ENCODE measurements at regions not wholly inside any gene's neighbourhood (a gene's known extent, or its start where the extent isn't known, plus 50 kb on each side); places are given as distances from the start of the nearest gene placed in this dataset.
"Not testable (repeated sequence)": the region's sequence is repeated elsewhere in the genome, so short reads cannot be mapped to it uniquely, and the experiment has no call there.

DNA sequence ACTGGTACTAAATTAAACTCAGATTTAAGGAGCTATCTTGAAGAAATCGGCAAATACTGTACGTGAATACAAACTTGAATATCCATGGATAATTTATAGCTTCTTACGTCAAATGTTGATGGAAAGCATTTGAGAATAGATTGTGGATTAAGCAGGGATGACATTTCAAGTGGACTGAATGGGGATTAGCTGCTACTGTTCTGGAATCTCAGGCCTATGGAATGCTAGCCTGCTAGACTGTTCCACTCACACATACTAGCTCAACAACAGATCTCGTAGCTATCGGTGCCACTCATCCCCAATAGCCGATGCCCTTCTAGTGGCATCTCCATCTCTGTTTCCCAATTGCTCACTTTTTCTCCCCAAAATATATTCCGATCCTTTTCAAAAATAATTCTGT lies 62.0 kb upstream of the USP25 start:
- Histone ChIP-seq H3K4me2 (ENCODE audit: insufficient read depth, low read length) (no peak overlapping the region), H2AFZ (ENCODE audit: low read depth, low read length) (no peak overlapping the region), H3K9me3 (ENCODE audit: insufficient read depth, low read length, severe bottlenecking) (no peaks in the 10 kb centered on the region), H3K27me3 (ENCODE audit: insufficient read depth, low read length, poor library complexity) (no peaks in the 10 kb centered on the region), H3K9ac (ENCODE audit: low read depth, low read length) (no peak overlapping the region), H4K20me1 (ENCODE audit: insufficient read depth, low read length) (no peaks in the 10 kb centered on the region), H3K4me3 (ENCODE audit: low read depth in 1 of 2, low read length in 2 of 2) (no peak overlapping the region), H3K4me1 (ENCODE audit: insufficient read depth, low read length) (no peaks in the 10 kb centered on the region), H3K36me3 (ENCODE audit: insufficient read depth, low read length) (no peaks in the 10 kb centered on the region), H3K79me2 (ENCODE audit: insufficient read depth, low read length) (no peaks in the 10 kb centered on the region), H3K27ac (ENCODE audit: low read length) (no peak overlapping the region)
- DNase-seq (no peak), ATAC-seq (ENCODE audit: insufficient read depth, low read depth) (no peak)
- TF ChIP-seq, protein P1, sequence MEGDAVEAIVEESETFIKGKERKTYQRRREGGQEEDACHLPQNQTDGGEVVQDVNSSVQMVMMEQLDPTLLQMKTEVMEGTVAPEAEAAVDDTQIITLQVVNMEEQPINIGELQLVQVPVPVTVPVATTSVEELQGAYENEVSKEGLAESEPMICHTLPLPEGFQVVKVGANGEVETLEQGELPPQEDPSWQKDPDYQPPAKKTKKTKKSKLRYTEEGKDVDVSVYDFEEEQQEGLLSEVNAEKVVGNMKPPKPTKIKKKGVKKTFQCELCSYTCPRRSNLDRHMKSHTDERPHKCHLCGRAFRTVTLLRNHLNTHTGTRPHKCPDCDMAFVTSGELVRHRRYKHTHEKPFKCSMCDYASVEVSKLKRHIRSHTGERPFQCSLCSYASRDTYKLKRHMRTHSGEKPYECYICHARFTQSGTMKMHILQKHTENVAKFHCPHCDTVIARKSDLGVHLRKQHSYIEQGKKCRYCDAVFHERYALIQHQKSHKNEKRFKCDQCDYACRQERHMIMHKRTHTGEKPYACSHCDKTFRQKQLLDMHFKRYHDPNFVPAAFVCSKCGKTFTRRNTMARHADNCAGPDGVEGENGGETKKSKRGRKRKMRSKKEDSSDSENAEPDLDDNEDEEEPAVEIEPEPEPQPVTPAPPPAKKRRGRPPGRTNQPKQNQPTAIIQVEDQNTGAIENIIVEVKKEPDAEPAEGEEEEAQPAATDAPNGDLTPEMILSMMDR (IDR thresholded peaks at IDR 0.05; ENCODE audit: borderline replicate concordance, extremely low read depth, low read length, poor library complexity, severe bottlenecking): no peak
- no peak for TF ChIP-seq EZH2 (IDR thresholded peaks at IDR 0.05; ENCODE audit: borderline replicate concordance, low read depth, low read length, severe bottlenecking)

DNA sequence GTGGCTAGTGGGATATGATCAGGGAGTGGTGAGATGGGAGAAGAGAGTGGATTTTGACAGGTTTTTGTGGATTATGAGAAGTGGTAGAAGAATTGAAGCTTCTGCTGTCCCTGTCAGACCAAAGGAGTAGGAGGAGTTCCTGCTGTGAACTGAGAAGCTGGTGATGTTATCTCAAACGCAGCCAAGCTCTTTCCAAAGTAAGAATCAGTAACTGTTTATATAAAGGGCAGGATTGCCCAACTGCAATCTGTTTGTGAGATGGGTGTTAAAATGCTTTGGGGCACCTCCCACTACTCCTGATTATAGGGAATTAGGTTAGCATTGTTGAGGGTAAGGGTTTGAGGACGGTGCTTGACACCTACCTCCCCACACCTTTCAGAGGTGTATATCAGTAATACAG lies 60.5 kb upstream of the USP25 start:
- Histone ChIP-seq H2AFZ (ENCODE audit: low read depth, low read length) (no peak overlapping the region), H3K79me2 (ENCODE audit: insufficient read depth, low read length) (no peaks in the 10 kb centered on the region), H4K20me1 (ENCODE audit: insufficient read depth, low read length) (no peaks in the 10 kb centered on the region), H3K36me3 (ENCODE audit: insufficient read depth, low read length) (no peaks in the 10 kb centered on the region), H3K4me2 (ENCODE audit: insufficient read depth, low read length) (no peak overlapping the region), H3K9ac (ENCODE audit: low read depth, low read length) (no peak overlapping the region), H3K27ac (ENCODE audit: low read length) (no peak overlapping the region), H3K4me1 (ENCODE audit: insufficient read depth, low read length) (no peaks in the 10 kb centered on the region), H3K9me3 (ENCODE audit: insufficient read depth, low read length, severe bottlenecking) (no peaks in the 10 kb centered on the region), H3K4me3 (ENCODE audit: low read depth in 1 of 2, low read length in 2 of 2) (no peak overlapping the region), H3K27me3 (ENCODE audit: insufficient read depth, low read length, poor library complexity) (no peaks in the 10 kb centered on the region)
- DNase-seq (no peak), ATAC-seq (ENCODE audit: insufficient read depth, low read depth) (no peak)
- TF ChIP-seq EZH2 (IDR thresholded peaks at IDR 0.05; ENCODE audit: borderline replicate concordance, low read depth, low read length, severe bottlenecking): no peak
- TF ChIP-seq, protein P1 (IDR thresholded peaks at IDR 0.05; ENCODE audit: borderline replicate concordance, extremely low read depth, low read length, poor library complexity, severe bottlenecking): no peak

DNA sequence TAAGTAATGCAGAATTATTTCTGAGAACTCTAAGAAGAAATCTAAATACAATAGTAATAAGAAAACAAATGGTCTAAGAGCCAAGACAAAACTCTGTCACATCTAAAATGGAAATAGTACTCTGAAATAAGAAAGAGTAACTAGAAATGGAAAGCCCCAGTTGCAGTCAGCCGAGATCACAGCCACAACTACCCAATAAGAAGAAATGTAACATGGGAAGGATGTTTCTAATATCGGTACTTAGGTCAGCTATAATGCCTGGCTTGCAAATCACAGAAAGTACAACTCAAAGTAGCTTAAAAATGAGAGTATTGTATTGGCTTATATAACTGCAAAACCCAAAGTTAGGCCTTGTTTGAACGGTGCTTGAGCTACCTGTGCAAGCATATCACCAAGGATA lies 58.6 kb upstream of the USP25 start:
- Histone ChIP-seq H3K4me3 (ENCODE audit: low read depth in 1 of 2, low read length in 2 of 2) (no peak overlapping the region), H3K9me3 (ENCODE audit: insufficient read depth, low read length, severe bottlenecking) (no peaks in the 10 kb centered on the region), H3K36me3 (ENCODE audit: insufficient read depth, low read length) (no peaks in the 10 kb centered on the region), H3K4me1 (ENCODE audit: insufficient read depth, low read length) (no peaks in the 10 kb centered on the region), H3K27ac (ENCODE audit: low read length) (no peak overlapping the region), H2AFZ (ENCODE audit: low read depth, low read length) (no peak overlapping the region), H3K79me2 (ENCODE audit: insufficient read depth, low read length) (no peaks in the 10 kb centered on the region), H4K20me1 (ENCODE audit: insufficient read depth, low read length) (no peaks in the 10 kb centered on the region), H3K27me3 (ENCODE audit: insufficient read depth, low read length, poor library complexity) (no peaks in the 10 kb centered on the region), H3K9ac (ENCODE audit: low read depth, low read length) (no peak overlapping the region), H3K4me2 (ENCODE audit: insufficient read depth, low read length) (no peak overlapping the region)
- no peak for TF ChIP-seq EZH2 (IDR thresholded peaks at IDR 0.05; ENCODE audit: borderline replicate concordance, low read depth, low read length, severe bottlenecking)
- TF ChIP-seq, protein P1 (IDR thresholded peaks at IDR 0.05; ENCODE audit: borderline replicate concordance, extremely low read depth, low read length, poor library complexity, severe bottlenecking): no peak
- DNase-seq (no peak), ATAC-seq (ENCODE audit: insufficient read depth, low read depth) (no peak)

DNA sequence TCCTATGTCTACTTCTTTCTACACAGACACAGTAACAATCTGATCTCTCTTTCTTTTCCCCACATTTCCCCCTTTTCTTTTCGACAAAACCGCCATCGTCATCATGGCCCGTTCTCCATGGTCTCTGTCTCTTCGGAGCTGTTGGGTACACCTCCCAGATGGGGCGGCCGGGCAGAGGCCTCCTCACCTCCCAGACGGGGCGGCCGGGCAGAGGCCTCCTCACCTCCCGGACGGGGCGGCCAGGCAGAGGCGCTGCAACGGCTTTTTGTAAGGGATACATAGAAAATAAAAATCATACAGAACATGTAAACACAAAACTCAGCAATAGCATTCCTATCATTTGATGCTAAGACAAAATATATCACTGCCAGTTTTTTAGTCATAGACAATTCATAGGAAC lies 57.2 kb upstream of the USP25 start:
- H3K9ac ChIP-seq (ENCODE audit: low read depth, low read length); H3K4me2 ChIP-seq (ENCODE audit: insufficient read depth, low read length); ATAC-seq (ENCODE audit: insufficient read depth, low read depth); H3K4me1 ChIP-seq (ENCODE audit: insufficient read depth, low read length); H3K27me3 ChIP-seq (ENCODE audit: insufficient read depth, low read length, poor library complexity); H3K79me2 ChIP-seq (ENCODE audit: insufficient read depth, low read length); H3K4me3 ChIP-seq (ENCODE audit: low read depth in 1 of 2, low read length in 2 of 2); DNase-seq; H3K9me3 ChIP-seq (ENCODE audit: insufficient read depth, low read length, severe bottlenecking); H3K36me3 ChIP-seq (ENCODE audit: insufficient read depth, low read length); H3K27ac ChIP-seq (ENCODE audit: low read length); H2AFZ ChIP-seq (ENCODE audit: low read depth, low read length); H4K20me1 ChIP-seq (ENCODE audit: insufficient read depth, low read length): not testable (repeated sequence)

Measured in DND-41 (cell line).